GM18519 (cell line): ENCODE measurements at regions not wholly inside any gene's neighbourhood (a gene's known extent, or its start where the extent isn't known, plus 50 kb on each side); places are given as distances from the start of the nearest gene placed in this dataset.
"Not testable (repeated sequence)": the region's sequence is repeated elsewhere in the genome, so short reads cannot be mapped to it uniquely, and the experiment has no call there.

ENCODE experiments used
- ATAC-seq: cut with Tn5 transposase; IDR thresholded peaks from one replicate; pipeline ENCODE4 v1.9.1; 2021; ENCODE audit warnings: mild to moderate bottlenecking, moderate library complexity; ENCODE audit not compliant: unreplicated experiment, low FRiP score

DNA sequence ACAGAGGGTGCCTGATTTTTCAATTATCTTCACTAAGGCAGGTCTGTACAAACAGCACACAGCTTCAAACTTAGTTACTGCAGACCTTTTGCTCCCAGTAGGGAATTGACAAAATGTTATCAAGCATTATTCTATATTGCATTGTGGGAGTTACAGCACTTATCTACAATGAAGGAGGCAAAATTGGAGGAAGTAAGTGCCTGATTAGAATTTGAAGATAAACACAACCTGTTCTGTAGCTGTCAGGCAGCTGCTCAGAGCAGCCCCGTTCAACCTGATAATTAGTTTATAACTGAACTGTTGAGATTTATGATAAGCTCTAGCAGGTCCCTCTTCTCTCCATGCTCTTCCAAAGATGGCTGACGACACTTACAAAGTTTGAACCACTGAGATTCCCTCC is 364.4 kb upstream of the CYRIA start:
- no peak for ATAC-seq

DNA sequence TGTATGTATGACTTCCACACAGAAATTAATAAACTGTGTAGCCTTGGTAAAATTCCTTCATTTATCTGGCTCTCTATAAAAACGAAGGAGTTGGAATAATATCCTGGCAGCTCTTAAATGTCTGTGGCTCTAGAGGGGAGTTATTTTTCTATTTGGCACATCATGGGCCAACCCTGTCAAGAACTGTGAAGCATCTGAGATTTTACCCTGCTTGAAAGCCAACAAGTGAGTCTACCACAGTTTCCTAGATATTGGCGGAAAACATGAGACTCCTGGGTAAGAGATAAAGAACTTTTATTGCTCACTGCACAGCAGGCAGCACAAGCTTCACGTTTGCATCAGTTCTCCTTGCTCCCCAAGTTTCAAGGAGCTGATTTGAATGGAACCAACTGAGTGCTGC is 346.7 kb upstream of the CYRIA start:
- no peak for ATAC-seq

DNA sequence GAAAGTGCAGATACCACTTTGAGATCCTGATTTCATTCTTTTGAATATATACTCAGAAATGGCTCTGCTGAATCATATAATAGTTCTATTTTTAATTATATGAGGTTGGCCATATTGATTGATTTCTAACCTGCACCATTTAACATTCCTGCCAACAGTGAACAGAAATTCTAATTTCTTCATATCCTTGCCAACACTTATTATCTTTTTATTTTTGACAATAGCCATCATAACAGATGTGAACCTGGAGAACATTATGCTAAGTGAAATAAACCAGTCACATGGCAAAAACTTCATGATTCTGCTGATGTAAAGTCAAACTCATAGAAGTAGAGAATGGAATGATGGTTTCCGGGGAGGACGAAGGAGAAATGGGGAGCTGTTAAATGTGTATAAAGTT is 344.5 kb upstream of the CYRIA start:
- no peak for ATAC-seq

DNA sequence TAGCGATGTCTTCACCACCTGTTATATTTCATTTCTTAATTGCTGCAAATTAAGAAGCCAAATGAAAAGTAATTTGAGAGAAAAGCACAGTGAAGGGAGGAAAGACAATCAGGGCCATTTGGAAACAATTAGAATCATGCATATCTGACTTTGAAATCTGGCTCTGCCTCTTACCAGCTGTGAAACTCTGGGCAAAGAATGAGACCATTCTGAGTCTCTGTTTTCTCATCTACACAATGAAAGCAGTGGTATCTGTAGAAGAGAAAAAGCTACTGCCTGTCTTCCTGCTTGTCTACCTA is 334.5 kb upstream of the CYRIA start:
- no peak for ATAC-seq

DNA sequence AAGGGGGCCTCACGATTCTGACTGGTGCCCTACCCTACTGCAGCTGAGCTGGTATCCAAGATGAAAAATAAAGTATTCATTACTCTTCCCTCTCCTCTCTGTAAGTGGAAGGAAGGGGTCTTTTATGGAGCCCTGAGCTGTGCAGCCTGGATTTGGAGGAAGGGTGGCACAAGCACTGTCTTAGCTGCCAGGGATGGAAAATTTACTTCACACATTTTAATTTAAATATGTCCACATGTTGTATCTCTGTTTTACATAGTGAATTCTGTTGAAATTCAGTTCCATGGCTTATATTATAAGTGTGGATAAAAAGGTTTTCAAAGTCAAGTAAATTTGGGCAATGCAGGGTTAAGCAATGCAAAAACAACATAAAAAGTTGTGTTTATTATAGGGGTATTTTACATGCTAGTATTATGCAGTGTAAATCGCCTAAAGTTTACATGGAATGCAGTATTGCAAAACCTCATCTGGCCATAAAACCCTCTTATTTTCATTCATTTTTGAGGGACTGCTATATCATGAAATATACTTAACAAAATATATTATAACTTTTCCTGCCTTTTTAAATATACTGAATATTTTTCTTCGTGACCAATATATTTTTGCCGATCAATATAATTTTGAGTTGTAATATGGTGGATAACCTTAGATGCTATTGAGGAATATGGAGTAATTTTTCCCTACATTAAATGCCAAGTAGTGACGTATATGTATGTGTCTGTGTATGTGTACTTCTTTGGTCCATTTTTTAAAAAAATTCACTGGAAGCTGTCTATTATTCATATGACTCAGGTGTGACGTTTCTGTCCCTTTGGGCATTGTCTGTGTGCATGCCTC is 333.9 kb upstream of the CYRIA start:
- no peak for ATAC-seq

DNA sequence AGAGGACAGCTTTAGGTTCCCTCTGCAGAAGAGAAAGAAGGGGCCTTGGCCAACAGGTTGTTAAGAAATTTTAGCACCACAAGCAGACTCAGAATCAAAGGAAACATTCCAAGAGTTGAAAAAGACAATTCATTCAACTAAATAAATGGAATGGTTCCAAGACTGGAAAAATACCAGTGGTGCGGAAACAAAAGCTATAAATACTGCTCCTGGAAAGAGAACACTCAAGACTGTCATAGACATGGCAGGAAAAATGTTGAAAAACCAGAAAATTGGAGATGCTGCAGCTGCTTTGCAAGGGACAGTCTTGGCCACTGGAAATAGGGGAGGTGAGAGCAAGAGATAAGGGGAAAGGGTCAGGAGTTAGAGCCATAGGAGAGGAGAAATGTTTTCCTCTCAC is 312.7 kb upstream of the CYRIA start:
- ATAC-seq = no peak

DNA sequence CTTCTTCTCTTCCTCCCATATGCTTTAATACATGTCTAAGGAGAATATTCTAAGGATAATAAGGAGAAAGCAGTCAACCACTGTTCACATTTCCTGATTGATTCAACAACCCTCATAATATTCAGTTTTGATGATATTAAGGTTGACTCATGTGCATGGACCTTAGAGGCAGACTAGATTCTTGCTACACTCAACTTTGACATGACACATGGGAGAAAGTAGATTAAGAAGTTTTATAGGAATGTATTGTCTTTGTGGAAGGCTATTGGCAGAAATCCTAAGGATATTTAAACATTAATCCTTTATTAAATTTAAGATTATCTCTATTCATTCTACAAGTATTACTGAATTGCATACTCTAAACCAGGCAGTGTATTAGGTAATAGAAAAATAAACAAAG is 309.1 kb upstream of the CYRIA start:
- ATAC-seq = no peak

DNA sequence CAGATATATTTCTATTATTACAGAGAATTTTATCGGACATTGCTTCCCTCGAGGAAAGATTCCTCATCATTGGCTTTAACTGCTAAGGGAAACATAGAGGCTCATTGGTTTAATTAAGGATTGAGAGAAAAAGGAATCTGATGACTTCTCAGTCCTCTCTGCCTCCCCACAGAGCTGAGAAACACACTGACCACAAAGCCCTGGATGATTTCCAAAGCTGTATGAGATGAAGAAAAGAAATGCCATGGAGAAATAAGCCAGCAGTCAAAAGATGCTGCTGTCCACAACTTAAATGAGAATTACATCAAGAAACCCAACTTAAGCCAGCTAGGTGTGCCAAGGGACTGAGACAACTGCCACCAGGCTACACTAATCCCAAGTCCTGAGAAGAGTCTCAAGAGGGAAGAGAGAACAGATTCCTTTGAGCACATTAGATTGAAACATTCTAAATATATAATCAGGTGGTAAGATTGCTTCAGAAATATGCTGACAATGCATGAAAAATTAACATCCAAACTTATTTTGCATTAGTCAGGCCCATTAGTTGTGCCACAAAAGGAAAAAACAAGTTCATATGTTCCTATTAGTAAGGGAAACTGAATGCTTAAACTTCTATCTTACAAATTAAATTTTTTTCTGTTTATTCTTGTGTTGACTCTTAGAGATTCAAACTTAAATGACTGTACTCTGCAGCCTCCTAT is 308.1 kb upstream of the CYRIA start:
- ATAC-seq = no peak

DNA sequence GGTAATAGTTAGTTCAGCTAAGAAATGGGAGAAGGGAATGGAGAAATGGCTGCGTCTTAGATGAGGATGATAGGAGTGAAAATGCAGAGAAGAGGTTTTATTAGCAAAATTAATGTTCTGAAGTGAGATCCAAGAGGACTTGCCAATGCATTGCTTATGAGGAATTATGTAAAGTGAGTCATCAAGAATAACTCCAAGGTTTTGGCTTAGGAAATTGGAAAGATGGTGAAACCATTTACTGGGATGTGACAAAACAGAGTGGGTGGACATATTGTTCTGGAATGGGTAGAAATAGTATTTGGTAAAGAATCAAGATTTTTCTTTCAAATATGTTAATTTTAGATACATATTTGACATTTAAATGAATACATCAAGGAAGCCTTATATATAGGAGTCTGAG is 306.6 kb upstream of the CYRIA start:
- ATAC-seq = no peak

DNA sequence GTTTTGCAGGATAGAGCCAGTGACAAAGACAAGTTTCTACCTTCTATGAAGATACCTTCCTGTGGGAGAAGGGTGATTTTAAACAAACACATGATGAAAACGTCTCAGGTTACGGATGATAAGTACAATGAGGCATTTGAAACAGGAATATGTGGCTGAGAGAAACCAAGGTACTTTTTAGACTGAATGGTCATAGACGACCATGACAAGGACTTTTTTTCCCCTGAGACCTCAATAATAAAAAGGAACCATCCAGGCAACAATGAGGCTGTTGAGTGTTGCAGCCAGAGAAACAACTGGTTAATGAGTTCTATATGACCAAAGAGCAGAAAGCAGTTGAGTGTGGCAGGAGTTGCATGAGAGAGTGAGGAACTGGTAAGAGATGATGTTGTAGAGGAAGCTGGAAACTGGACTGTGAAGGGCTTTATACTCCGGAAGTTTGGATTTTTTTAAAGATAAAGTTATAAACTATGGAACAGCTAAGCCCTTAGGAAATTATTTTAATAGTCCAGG is 306.1 kb upstream of the CYRIA start:
- ATAC-seq = no peak

DNA sequence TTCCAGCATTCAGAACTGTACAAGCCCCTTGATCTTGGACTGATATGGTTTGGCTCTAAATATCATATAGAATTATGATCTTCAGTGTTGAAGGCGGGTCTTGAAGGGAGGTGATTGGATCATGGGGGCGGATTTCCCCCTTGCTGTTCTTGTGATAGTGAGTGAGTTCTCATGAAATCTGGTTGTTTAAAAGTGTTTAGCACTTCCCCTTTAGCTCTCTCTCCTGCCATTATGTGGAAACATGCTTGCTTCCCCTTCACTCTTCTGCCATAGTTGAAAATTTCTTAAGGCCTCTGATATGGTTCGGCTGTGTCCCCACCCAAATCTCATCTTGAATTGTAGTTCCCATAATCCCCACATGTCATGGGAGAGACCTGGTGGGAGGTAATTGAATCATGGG is 305.3 kb upstream of the CYRIA start:
- ATAC-seq = not testable (repeated sequence)

DNA sequence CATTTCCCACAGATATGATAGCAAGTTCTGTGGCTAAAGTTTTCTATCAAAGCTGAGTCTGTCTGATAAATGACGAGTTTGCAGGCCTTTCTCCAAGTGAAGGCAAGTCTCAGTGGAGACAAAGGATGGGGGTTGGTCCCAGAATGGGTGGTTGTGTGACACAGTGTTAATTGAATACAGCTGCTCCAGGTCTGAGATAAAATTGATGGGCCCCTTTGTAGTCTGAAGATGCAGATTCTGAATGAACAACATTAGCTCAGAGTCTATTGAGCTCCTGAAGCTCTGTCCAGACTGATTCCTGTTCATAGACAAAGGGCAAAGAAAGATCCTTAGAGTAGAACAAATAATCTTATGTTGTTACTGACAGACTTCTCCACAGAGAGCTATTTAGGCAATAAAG is 296.9 kb upstream of the CYRIA start:
- ATAC-seq = no peak

DNA sequence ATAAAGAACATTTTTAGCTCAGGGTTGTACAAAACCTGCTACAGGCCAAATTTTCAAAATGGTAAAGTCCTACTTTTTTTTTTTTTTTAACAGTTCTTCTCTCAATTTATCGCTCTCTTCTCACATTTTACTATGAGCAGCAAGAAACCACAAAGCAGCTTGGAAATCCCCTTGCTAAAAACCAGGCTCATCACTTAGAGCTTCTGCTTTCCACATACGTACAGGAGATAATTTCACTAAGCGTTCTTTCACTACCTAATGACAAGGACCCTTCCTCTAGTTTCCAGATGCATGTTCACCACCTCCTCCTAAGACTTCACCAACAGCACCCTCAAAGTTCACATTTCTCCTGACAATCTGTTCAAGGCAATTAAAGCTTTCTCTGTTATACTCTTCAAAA is 294.9 kb upstream of the CYRIA start:
- ATAC-seq = peak; percentile 75

DNA sequence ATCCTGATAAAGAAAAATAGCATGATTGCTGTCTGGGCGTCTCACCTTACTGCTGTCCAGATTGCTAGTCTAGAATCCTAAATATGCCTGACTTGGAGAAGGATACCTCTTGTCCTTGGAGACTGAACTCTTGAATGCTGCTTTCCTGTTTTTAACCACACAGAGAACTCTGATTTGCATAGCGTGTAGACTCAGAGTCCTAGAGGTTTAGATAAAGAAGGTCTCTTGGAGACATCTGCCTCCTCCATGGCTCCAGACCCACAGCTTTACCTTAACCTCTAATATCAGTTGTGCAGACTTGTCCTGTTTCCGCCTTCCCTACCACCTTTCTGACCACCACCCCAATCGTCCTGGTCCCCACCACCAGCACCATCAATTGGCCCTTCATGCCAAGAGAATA is 292.6 kb upstream of the CYRIA start:
- ATAC-seq = no peak

DNA sequence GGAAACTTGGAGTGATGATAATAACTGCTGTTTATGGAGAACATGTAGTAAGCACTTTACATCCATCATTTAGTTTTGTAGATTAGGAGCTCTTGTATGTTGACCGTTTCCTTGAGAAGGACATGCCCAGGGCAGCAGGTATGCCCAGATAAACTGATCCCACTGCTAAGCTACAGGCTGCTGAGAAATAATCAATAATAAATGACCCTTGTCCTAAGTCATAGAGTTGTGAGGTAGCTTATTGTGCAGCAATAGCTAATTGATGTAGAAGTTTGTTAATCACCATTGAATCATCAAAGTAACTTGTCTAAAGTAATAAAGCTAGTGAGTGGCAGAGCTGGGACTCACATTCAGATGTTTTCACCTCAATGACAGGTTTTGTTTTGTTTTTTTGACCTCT is 287.2 kb upstream of the CYRIA start:
- ATAC-seq = no peak

DNA sequence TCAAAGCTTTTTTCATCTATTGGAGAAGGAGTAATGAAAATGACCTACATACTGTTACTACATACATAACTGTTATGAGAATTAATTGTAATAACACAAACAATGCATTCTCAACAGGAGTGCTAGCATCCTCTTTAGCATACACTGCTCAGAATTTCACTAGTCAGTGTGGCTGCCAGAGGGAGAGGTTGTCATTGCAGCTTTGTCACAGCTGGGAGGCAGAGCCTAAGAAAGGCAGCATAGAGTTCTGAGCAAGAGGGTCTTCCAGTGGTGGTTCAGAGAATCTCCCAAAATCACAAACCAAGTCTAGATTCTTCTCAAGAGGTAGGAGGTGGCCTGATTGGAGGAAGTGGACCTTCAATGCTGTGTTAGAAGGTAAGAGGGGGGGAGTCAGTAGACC is 286.7 kb upstream of the CYRIA start:
- ATAC-seq = no peak

DNA sequence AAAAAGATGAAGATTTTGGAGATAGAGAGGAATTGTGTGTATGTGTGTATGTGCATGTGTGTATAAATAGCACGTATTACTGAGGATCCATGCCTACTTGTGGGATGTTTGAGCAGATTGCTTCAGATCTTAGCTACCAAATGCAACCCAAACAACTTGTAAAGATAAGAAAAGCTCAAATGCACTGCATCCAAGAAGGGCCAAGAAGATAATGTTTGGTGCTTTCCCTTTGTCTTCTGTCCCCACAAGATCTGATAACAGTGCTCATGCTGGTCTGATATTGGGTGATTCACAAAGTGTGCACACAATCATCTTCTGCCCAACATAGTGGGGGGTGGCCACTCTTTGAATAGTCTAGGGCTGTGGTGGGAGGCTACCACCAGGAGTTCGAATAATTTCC is 284.8 kb upstream of the CYRIA start:
- no peak for ATAC-seq

DNA sequence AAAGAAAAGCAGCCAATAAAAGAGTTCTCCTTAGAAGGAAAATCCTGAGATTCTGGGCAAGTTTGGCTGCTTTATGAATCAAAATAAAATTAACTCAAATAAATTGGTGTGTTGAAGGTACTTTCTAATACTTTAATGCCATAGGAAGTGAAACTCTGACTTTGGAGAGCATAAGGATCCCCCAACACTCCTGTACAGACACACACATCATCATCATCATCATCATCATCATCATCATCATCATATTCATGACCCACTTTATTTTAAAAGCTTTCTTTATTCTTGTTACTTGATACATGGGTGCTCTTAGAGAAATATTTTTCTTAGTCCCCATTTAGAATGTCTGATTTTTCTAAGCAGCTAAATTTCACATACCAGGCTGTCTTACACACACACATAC is 283.1 kb upstream of the CYRIA start:
- no peak for ATAC-seq

DNA sequence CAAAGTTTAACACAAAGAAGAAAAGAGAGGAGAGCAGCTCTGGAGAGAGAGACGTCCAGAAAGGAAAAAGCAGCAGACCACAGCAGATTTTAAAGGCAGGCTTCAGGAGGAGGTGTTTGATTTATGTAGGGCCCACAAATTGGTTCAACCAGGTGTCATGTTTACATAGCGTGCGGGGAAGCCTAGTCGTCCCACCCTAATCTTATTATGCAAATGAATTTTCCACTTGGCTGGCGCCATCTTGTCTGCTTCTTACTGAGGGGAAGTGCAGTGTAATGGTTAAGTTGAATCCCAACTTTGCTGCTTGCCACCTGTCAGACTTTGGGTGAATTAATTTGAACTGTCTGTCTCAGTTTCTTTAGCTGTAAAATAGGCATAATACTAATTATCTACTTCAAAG is 282.4 kb upstream of the CYRIA start:
- peak; percentile 44 for ATAC-seq

DNA sequence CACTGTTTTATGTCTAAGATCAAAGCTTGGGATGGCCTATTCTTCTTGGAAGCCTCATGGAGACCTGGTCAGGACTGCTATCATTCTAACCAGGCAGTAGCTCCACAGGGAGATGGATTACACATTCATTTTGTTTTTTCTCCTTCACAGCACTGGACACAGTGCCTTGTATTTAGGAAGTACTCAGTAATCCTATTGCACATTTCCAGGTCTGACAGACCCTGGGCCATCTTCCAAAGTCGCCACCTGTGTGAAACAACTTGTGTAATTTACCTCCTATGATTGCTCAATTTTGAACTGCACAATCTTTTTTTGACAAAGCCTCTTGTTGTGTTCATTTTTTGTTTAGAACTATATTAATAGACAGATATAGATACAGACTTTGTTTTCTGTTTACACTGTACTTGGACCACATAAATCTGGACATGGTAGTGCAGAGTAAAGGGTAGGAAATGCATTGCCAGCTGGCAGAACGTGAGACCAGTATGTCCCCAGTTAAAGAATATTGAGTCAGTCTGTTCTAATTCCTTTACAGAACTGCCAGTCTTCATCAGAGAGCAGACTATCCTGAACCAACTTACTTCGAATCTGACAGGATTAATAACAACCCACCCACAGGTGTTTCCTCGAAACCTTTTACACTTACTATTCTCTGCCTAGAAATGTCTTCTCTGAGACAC is 277.8 kb upstream of the CYRIA start:
- ATAC-seq = no peak

DNA sequence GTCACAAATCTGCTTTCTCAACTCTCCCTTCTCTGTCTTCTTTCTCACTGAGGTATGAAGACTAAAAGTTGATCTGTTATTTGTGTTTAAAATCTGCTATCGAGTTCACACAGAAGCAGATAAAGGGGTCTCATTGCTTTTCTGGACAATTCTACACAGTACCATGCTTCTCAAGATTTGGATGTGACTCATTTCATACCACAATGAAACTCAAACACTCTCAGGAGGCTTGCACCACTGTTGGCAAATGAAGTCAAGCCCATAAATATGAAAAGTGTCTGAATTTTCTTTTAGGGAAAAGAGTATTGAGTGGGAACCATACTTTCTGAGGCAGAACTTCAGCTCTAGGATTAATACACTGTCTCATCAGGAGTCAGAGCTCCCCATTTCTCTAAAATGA is 274.6 kb upstream of the CYRIA start:
- no peak for ATAC-seq

DNA sequence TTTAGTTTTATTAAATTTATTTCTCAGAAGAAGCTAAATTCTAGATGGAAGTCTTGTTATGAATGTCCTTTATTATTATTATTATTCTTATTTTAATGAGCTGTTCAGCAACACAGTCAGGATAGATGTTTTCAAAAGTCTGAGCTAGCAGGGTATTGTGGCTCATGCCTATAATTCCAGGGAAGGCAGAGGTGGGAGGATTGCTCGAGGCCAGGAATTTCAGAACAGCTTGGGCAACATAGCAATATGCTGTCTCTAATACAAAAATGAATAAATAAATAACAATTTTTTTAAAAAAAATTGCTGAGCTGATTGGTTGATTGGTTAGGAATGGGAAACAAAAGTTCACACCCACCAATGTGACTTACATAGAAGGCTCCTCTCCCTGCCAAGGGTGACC is 274.1 kb upstream of the CYRIA start:
- no peak for ATAC-seq
